NCI-H146 treated with DMSO at 0.1 percent for 48 hours (cell line): ENCODE measurements at regions not wholly inside any gene's neighbourhood (a gene's known extent, or its start where the extent isn't known, plus 50 kb on each side); places are given as distances from the start of the nearest gene placed in this dataset.

Experiments used
- DNase-seq: peaks from one replicate; lab custom pipeline; 2025; ENCODE audit not compliant: unreplicated experiment; lab: John Stamatoyannopoulos, UW

DNA sequence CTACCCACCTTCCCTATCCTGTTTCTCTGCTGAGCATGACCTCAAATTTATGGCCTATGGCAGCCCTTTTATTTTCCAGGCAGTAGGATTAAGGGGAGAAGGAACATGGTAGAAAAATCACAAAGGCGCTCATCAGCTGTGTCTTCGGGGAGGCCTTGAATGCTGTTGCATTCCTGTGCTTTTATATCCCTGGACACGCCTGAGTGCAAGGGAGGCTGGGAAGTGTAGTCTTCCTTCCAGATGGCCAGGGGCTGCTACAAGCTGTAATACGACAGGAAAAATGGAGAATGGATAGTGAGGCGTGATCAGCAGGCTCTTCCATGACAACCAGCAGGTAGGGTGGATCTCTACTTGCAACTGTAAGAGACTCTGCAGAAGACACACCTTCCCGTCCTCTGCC is 210.9 kb upstream of the GGTLC1 start:
- DNase-seq, result no peak

DNA sequence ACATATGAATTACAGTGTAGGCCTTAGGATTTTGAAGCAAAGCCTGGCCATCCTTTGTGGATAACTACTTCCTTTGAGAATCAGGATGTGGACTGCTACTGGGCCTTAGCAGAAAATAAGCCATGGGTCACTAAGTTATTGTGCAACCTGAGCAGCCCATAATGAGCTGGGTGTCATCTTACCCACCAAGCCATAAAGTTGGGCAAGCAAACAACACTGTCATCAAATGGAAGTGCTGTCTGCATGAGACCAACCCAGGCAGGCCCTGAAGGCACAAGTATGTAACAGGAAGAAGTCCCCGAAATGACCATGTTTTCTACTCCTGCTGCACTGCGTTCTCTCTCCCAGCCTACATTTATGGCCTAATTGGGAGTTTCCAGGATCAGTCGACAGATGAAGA is 205.6 kb upstream of the GGTLC1 start:
- no peak for DNase-seq

DNA sequence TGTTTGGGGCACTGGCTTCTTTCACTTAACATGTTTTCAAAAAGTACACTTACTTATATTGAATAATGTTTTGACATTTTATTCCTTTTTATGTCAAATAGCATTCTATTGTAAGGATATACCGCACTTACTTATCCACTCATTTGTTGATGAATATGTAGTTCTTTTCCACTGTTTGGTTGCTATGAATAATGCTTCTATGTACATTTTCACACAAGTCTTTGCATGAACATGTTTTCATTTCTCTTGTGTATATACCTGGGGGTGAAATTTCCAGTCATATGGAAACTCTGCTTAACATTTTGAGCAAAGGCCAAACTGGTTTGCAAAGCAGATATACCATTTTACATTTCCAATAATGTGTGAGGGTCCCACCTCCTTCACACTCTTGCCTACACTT is 202.3 kb upstream of the GGTLC1 start:
- no peak for DNase-seq

DNA sequence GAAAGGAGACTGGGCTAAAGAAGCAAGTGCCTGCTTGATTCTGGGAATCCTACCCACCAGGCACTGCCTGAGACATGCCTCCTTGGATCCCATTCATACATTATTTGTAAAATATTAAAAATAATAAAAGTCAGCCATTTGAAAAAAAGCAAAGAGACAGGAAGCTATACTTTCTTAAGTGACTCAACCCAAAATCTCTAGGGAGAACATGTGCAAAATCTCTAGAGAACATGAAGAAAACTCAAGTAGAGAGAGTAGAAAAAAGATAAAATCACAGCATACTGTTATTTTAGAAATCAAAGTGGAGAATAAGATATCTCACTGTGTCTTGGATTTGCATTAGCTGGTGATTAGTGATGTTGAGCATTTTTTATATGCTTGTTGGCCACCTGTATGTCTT is 197.2 kb upstream of the GGTLC1 start:
- no peak for DNase-seq

DNA sequence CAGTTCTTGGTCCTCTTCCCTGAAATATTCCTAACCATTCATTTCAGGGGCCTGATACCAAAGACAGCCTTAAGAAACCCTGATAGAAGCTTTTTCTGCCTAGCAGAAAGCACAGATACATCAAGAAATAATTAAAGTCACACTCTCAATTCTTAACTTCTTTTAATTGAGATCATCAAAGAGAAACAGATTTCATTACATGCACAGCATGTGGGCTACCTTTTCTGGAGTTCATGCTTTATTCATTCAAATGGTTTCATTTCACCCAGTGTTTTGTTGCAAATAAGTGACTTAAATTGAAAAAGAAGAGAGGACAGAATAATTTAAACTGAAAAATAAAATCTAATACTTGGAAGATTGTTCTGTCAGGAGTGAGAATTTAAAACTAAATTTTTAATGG is 192.6 kb upstream of the GGTLC1 start:
- no peak for DNase-seq

DNA sequence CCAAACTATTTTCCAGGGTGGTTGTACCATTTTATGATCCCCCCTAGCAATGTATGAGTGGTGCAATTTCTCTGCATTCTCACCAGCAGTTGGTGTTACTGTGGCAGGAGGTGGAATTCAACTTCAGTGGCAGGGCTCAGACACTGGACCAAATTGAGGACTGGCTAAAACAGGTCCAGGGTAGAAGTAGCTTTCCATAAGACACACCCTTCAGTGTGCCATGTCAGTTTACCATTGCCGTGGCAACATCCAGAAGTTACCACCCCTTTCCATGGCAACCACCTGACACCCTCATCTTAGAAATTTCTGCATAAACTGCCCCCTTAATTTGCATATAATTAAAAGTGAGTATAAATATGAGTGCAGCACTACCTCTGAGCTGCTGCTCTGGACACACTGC is 180.7 kb upstream of the GGTLC1 start:
- no peak for DNase-seq

DNA sequence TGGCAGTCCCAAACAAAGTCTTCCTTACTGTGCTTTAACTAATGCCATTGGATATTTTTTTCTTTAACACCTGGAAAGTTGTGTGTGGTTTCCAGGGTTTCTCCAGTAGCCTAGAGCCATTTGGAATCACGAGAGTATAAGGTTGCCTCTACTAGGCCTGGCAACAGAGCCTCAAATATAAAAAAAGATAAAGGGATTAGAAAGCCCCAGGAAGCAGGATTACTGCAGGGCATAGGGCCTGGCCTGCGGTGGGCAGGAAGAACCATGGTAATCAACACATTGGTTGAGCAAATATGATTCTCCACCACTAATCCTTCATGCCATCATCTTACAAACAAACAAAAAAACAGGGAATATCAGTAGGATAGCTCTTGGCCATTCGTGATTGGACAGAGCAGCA is 177.8 kb upstream of the GGTLC1 start:
- no peak for DNase-seq

DNA sequence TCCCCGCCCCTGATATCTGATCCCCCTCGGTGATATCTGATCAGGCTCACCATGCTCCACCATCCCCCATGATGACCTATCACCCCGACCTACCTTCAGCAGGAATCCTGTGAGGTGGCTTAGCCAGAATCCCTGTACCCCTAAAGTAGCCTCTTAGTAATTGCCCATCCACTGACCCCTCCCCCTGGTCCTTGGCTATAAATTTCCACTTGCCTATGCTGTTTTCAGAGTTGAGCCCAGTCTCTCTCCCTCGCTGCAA is 177.5 kb upstream of the GGTLC1 start:
- DNase-seq, result no peak

DNA sequence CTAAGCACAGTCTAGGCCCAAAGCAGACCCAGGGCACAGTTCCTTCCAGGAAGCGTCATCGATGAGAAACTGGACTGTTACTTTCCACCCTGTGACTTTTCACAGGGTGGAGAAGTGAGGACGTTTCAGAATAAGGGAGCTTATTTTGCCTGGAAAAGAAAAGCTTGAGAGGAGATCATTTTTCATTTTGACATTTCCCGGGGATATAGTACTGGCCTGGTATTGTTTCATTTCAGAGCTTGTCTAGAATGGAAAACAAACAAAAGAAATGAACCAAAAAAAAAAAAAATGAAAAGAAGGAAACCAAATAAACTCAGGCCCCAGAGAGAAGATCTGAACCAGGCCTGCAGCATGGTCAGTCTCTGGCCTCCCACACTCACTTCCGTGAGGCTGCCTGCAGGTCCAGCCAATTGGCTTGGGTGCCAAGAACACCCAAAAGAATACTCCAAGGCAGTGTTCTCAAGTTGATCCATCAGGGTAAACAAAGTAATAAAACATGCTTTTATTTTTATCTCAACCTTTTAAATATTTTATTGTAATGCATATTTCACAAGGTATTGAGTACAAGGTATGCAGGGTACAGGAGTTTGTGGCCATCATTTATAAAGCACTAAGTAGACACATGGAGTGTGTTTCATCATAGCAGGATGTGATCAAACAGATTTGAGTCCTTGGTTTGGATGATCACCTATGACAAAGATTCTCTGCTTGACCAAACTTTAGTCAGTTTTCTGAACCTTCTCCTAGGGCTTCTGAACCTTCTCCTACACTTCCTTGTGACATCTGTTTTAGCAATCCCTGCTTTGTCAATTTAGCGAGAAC is 176.9 kb upstream of the GGTLC1 start:
- no peak for DNase-seq

DNA sequence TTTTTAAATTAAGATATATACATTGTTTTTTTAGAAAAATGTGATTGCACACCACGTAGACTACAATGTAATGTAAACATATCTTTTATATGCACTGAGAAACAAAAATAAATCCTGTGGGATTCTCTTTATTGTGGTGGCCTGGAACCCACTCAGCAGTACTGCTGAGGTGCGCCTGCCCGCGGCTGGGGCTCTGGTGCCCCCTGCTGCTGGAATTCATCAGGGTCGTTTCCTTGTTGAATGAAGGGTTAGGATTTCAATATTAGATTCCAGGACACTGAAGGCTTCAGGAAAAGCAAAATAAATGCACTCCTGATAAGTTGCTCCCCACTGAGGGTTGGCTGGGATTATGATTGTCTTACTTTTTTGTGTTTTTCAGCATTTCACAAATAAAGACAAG is 175.8 kb upstream of the GGTLC1 start:
- no peak for DNase-seq

DNA sequence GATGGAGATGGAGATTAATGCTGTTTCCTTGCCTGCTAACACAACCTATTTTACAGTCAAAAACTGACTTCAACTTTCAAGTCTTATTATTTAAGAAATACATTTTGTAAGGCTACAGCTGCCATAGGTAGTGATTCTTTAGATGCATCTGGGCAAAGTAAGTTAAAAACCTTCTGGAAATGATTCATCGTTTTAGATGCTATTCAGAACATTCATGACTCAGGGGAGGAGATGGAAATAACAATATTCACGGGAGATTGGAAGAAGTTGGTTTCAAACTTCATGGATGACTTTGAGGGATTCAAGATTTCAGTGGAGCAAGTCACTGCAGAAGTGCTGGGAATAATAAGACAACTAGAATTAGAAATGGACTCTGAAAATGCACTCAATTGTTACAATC is 174.9 kb upstream of the GGTLC1 start:
- no peak for DNase-seq

DNA sequence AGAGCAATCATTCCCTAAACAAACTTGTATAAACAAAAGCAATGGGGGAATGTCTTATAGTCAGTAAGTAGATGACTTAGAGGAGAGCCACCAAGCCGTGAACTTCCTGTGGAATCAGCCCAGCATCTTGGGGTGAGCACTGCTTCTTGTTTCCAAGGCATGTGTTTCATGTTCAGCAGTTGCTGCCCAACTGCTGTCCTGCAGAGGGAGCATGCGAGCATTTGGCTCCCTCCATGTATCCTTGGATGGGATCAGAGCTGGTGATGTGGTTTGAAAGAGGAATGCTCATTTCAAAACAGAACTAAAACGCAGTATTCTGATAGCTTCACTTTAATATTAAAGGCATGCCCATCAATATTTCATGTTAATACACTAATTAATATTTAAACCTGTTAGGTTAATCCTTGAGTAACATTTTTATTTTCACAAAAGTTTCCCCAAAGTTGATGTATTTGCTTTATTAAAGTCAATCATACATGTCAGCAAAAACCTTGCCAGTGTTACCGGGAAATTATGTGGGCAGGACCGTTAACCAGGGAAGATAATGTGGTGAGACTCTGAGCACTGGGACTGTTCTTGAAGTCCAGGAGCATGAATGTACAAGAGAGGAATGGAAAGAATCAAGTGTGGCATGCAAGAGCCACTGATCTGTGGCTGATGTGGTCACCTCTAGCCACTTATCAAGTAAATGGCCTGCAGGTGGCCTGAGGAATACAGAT is 172.1 kb upstream of the GGTLC1 start:
- DNase-seq, result no peak

DNA sequence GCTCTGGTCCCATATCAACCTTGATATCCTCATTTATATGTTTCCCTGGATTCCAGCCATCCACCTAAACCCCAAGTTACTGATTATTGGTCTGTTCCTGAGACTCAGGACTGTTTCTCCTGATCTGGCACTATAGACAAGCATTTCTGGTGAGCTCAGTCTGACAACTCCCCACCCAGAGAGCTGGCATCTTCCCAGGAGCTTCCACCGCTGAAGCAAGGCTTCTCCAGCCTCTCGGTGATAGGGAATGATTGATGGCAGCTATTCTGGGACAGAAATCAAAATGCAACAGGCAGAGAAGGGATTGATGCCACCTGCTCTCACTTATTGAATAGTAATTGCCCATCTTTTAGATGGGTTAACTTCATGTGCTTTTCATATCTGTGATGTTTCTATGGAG is 169.7 kb upstream of the GGTLC1 start:
- no peak for DNase-seq

DNA sequence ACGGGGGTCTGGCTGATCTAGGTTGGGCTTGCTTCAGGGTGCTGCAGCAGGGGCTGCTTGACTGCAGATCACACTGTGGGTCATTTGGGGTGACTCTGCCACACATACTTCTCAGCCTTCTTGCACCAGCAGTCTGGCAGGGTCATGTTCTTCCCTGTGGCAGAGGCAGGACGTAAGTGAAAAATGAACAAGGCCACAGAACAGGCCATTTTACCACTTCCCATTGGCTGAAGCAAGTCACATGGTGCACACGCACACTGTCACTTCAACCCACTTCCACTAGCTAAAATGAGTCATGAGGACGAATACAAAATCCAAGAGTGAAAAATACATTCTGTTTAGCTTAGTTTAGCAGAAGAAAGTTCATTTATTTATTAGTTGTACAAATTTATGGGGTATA is 168.6 kb upstream of the GGTLC1 start:
- no peak for DNase-seq

DNA sequence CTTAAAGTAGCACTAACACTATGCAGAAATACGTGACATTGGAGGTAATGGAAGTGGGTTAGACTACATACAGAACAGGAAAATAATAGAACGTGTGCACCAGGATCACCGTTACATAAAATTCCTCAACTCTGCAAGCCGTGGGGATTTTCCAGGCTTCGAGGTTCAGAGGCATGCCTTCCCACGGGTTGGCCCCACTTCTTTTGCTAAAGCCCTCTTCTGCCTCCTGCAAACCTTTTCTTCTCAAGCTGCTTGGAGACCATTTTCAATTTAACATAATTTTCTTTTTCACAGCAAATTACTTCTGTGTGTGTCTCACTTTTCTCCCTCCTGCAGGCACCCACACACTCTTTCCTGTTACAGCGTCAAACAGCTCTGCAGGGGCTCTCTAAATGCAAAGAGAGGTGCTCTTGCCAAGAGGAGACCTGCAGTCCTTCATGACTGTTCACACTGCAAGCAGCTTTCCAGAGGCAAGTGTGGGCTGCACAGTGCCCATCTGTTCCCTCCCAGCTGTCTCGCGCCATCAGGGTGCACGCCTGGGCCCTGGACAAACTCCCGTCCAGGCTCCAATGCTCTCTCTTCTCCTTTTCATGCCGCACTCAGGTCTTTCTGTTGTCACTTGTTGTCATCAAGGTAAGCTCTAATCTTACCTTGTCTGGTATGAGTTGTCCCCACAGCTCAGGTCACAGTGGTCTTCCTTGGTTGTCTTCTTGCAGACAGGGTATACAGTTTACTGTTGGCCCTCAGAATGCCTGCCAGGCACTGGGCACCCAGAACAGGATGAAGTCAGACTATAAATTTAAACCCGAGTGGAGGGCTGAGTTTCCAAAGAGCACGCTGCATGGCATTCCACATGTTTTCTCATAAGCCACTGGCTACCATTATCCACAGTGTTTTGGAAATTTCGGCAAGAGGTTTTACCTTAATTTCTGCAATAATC is 164.8 kb upstream of the GGTLC1 start:
- no peak for DNase-seq

DNA sequence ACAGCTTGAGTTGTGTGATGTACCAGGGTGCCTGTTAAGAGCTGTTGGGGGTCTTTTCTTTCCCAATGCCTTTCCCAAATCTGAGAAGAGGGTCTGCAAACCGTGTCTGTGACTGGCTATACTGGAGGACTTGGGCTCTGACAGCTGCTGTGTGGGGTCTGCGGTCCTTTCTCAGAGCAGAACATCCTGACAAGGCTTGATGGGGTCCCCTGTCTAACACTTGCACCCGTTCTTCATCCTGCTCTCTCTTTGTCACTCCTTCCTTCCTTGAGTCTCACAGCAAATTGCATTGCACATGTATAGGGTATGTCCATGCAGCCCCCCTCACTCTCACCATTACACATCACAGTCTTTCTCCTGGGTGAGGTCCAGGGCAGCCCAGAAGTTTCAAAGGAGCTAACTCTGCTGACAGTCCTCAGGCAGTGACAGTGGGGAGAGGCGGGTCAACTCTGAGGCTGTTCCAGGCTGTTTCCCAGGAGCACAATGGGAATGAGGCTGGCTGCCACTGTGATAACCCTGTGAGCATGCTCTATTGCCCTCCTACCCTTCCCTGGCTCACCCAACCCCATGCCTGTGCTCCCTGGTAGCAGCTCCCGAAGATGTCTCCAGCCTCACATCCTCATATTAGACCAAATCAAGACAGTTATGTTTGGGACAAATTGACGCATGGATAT is 163.2 kb upstream of the GGTLC1 start:
- DNase-seq, result no peak

DNA sequence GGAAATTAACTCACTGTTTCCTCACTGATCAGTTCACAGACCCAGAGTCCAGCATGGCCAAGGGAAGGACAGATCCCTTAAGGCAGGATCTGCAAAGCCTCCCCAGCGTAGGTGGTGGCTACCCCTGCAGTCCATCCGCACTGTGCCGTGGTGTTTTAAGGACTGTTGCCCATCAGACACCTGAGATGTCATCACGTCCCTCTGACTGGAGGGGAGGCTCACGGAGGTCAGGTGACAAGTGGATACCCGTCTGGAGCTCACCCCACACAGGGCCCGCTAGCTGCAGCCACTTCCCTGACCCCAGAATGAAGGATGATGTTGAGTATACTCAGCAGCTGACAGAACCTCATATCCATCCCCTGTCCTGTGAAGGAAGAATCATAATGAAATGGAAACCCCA is 161.8 kb upstream of the GGTLC1 start:
- no peak for DNase-seq

DNA sequence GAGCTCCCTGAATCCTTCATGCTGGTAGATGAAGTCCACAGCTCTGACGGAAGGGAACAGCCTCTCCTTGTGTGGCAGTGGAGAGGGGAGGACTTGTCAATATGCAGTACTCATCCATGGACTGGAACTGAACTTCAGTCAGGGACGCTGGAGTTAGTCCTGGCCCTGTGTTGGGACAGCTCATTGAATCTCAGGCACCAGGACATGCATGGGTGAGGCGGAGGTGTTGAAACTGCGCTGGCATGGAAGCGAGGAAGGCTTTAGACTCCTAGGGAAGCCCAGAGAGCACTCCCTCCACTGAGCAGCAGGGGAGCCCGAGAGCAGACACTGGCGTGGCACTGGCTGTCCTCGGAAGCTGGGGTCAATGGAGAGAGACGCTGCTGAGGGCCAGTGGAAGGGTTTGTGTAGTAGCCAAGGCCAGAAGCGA is 161.3 kb upstream of the GGTLC1 start:
- no peak for DNase-seq

DNA sequence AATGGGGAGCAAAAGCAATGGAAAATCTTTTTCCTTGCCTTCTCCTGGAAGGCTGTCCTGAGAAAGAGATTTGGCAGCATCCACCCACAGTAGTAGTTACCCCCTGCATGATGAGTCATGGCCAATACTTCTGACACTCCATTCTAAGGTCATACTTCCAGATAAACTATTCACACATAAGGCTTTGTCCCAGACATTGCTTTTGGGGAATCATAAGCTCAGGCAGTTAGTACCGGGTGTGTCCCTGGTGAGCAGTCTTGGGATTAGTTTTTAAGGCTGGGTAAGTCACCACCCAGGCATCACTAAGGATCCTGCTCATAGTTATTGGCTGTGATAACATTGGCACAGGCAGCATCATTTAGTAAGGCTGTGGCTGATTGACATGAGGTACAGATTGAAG is 160.6 kb upstream of the GGTLC1 start:
- DNase-seq, result no peak

DNA sequence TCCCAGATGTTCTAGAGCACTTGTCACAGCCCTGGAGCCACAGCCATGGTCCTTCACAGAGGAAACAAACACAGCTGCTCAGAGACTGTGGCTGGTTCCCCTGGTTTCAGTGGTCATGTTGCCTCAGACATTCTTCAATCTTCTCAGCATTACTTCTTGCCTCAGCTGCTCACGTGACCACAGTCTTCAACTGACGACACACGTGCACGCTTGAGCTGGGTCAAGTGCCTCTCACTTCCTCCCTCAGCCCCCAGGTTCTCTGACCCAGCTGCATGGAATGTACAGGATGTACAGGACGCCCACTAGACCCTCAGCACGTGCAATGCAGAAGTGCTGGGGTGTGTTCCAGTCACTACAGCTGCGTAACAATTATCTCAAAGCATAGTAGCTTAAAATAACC is 159.8 kb upstream of the GGTLC1 start:
- DNase-seq, result no peak

DNA sequence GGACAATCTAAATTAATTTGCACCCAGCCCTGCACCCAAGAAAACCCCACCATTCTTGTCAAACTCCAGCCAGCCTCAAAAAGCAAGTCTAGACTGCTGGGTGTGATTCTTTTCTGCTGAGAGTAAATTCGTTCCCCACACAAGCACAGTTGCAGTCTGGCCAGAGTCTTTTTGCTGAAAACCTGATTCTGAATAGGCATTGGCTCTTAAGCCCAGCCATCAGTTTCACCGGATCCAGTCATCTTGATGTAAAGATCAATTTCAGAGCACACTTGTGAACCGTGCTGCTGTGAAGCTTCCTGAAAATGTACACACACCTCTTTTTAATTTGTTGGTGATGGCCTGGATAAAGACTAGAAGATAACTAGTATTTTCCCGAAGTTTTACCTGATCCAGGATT is 159.4 kb upstream of the GGTLC1 start:
- DNase-seq, result no peak
